ENCODE measurements at regions not wholly inside any gene's neighbourhood (a gene's known extent, or its start where the extent isn't known, plus 50 kb on each side); places are given as distances from the start of the nearest gene placed in this dataset.

- WGBS: 95% methylated on average over 5 of the region's 5 CpGs
- Histone ChIP-seq H3K4me3 (no peak overlapping the region), H3K27ac (no peak overlapping the region), H3K9me3 (no peaks in the 10 kb centered on the region), H3K27me3 (no peaks in the 10 kb centered on the region), H3K36me3 (no peaks in the 10 kb centered on the region), H3K4me1 (no peaks in the 10 kb centered on the region)
- no peak for DNase-seq (ENCODE audit: low spot score in 2 of 2)
- TF ChIP-seq, protein P1, sequence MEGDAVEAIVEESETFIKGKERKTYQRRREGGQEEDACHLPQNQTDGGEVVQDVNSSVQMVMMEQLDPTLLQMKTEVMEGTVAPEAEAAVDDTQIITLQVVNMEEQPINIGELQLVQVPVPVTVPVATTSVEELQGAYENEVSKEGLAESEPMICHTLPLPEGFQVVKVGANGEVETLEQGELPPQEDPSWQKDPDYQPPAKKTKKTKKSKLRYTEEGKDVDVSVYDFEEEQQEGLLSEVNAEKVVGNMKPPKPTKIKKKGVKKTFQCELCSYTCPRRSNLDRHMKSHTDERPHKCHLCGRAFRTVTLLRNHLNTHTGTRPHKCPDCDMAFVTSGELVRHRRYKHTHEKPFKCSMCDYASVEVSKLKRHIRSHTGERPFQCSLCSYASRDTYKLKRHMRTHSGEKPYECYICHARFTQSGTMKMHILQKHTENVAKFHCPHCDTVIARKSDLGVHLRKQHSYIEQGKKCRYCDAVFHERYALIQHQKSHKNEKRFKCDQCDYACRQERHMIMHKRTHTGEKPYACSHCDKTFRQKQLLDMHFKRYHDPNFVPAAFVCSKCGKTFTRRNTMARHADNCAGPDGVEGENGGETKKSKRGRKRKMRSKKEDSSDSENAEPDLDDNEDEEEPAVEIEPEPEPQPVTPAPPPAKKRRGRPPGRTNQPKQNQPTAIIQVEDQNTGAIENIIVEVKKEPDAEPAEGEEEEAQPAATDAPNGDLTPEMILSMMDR (IDR thresholded peaks at IDR 0.05): no peak
- TF ChIP-seq POLR2A (IDR thresholded peaks at IDR 0.05): no peak
- no peak for TF ChIP-seq POLR2AphosphoS5 (IDR thresholded peaks at IDR 0.05)
- TF ChIP-seq EP300 (IDR thresholded peaks at IDR 0.05): no peak
Observed at GRCh38 chr6:144607998-144608735, 323.0 kb downstream of the UTRN start.

DNA sequence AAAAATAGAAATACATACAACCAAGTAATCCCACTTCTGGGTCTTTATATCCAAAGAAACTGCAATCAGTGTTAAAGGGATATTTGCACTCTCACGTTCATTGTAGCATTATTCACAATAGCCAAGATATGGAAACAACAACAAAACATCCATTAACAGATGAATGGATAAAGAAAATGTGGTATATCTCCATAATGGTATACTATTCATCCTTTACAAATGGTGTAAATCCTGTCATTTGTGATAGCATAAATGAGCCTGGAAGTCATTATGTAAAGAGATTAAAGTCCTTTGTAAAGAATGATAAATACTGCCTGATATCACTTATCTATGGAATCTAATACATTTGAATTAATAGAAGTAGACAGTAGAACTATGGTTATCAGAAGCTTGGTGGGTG, 327.7 kb downstream of the UTRN start:
- WGBS: 95% methylated on average over 1 of the region's 1 CpG
- Histone ChIP-seq H3K9me3 (no peaks in the 10 kb centered on the region), H3K27me3 (no peaks in the 10 kb centered on the region), H3K36me3 (no peaks in the 10 kb centered on the region), H3K27ac (no peak overlapping the region), H3K4me1 (no peaks in the 10 kb centered on the region), H3K4me3 (no peak overlapping the region)
- no peak for DNase-seq (ENCODE audit: low spot score in 2 of 2)
- TF ChIP-seq, protein P1 (IDR thresholded peaks at IDR 0.05): no peak
- TF ChIP-seq POLR2A (IDR thresholded peaks at IDR 0.05) (no peak), EP300 (IDR thresholded peaks at IDR 0.05) (no peak), POLR2AphosphoS5 (IDR thresholded peaks at IDR 0.05) (no peak)

GRCh38 chr6:144613859-144614258, 328.7 kb downstream of the UTRN start:
- WGBS: 81% methylated on average over 2 of the region's 2 CpGs
- Histone ChIP-seq H3K27me3 (no peaks in the 10 kb centered on the region), H3K36me3 (no peaks in the 10 kb centered on the region), H3K4me3 (no peak overlapping the region), H3K27ac (no peak overlapping the region), H3K9me3 (no peaks in the 10 kb centered on the region), H3K4me1 (no peaks in the 10 kb centered on the region)
- no peak for DNase-seq (ENCODE audit: low spot score in 2 of 2)
- TF ChIP-seq POLR2AphosphoS5 (IDR thresholded peaks at IDR 0.05) (no peak), POLR2A (IDR thresholded peaks at IDR 0.05) (no peak), EP300 (IDR thresholded peaks at IDR 0.05) (no peak)
- TF ChIP-seq, protein P1 (IDR thresholded peaks at IDR 0.05): no peak

DNA sequence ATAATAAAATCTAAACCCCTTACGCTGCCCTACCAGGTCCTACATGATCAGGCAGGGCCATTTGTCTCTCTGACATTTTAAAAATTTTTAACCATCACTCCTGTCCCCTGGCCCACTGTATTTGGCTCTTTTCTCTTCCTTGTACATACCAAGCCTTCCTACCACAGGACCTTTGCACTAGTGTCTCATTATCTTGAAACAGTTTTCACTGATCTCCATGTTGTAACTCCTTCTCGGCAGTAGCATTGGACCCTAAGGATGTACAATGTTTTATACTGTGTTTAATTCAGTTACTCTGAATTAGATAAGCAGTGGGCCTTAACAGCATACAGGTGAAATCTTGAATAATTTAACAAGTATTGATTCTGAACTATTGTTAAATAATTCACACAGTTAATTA, 330.7 kb downstream of the UTRN start:
- Histone ChIP-seq H3K36me3 (no peaks in the 10 kb centered on the region), H3K27me3 (no peaks in the 10 kb centered on the region), H3K4me1 (no peaks in the 10 kb centered on the region), H3K27ac (no peak overlapping the region), H3K9me3 (no peaks in the 10 kb centered on the region), H3K4me3 (no peak overlapping the region)
- TF ChIP-seq POLR2A (IDR thresholded peaks at IDR 0.05): no peak
- no peak for TF ChIP-seq EP300 (IDR thresholded peaks at IDR 0.05)
- TF ChIP-seq, protein P1 (IDR thresholded peaks at IDR 0.05): no peak
- TF ChIP-seq POLR2AphosphoS5 (IDR thresholded peaks at IDR 0.05): no peak
- WGBS: 98% methylated on average over 2 of the region's 2 CpGs
- DNase-seq (ENCODE audit: low spot score in 2 of 2): no peak

- Histone ChIP-seq H3K4me3 (no peak overlapping the region), H3K4me1 (no peaks in the 10 kb centered on the region), H3K36me3 (no peaks in the 10 kb centered on the region), H3K9me3 (no peaks in the 10 kb centered on the region), H3K27me3 (no peaks in the 10 kb centered on the region), H3K27ac (no peak overlapping the region)
- TF ChIP-seq POLR2AphosphoS5 (IDR thresholded peaks at IDR 0.05) (no peak), POLR2A (IDR thresholded peaks at IDR 0.05) (no peak), EP300 (IDR thresholded peaks at IDR 0.05) (no peak)
- TF ChIP-seq, protein P1 (IDR thresholded peaks at IDR 0.05): no peak
- WGBS: 49% methylated on average over 1 of the region's 1 CpG
- DNase-seq (ENCODE audit: low spot score in 2 of 2): no peak
Observed at GRCh38 chr6:144617191-144617590, 332.1 kb downstream of the UTRN start.

All from suprapubic skin (tissue), 4 donors.